GM21423 (cell line): ENCODE measurements at regions not wholly inside any gene's neighbourhood (a gene's known extent, or its start where the extent isn't known, plus 50 kb on each side); places are given as distances from the start of the nearest gene placed in this dataset.

Experiments
- ATAC-seq: cut with Tn5 transposase; IDR thresholded peaks from one replicate; pipeline ENCODE4 v1.9.1; 2021; ENCODE audit warnings: mild to moderate bottlenecking, moderate library complexity; ENCODE audit not compliant: unreplicated experiment

DNA sequence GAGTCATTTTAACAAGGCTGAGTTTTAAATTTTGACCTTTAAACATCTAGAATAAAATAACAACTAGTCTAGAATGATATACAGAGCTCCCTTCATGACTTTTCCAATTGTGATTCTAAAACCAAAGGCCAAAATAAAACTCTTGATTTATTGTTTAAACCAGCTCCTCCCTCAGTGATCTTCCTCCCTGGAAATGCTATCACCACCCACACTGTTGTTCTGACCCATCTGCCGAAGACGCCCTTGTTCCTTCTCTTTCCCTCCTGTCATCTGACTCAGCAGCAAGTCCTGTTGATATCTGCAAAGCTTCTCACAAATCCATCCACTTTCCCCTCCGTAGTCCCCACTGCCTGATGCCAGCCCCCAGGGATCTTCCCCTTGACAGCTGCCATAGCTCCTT lies 231.6 kb upstream of the DYNLRB2 start:
- ATAC-seq: no peak

GRCh38 chr16:80305410-80305809 lies 235.4 kb upstream of the DYNLRB2 start:
- no peak for ATAC-seq

DNA sequence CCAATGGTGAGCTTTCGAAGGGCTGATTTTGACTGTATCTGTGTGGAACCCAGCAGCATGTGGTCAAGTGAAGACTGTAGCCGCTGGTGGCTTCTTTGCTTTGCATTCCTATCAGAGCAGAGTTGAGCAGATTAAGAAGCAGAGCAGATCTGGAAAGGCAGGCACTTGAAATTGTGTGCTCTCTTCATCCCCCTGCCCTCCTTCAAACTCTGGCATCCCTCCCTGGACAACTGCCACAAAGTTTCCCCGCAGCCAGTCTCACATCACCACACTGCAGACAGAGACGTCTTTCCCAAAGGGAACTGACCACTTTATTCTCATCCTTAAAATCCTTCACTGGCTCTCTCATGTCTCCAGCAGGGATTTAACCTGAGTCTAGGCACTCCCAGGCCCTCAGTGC lies 237.1 kb upstream of the DYNLRB2 start:
- ATAC-seq: no peak

DNA sequence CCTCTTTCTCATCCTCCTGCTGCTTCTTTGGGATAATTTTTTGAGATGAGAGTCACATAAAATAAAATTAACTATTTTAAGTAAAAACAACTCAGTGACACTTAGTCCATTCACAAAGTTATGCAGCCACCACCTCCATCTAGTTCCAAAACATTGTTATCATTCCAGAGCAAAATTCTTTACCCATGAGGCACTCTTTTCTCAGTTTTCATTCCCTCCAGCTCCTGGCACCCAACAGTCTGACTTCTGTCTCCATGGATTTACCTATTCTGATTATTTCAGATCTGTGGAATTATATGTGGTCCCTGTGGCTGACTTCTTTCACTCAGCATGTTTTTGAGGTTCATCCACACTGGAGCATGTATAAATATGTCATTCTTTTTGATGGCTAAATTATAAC lies 239.9 kb upstream of the DYNLRB2 start:
- no peak for ATAC-seq

GRCh38 chr16:80300456-80300855 lies 240.3 kb upstream of the DYNLRB2 start:
- no peak for ATAC-seq

GRCh38 chr16:80299416-80299815 lies 241.4 kb upstream of the DYNLRB2 start:
- no peak for ATAC-seq

GRCh38 chr16:80298676-80299075 lies 242.1 kb upstream of the DYNLRB2 start:
- no peak for ATAC-seq

DNA sequence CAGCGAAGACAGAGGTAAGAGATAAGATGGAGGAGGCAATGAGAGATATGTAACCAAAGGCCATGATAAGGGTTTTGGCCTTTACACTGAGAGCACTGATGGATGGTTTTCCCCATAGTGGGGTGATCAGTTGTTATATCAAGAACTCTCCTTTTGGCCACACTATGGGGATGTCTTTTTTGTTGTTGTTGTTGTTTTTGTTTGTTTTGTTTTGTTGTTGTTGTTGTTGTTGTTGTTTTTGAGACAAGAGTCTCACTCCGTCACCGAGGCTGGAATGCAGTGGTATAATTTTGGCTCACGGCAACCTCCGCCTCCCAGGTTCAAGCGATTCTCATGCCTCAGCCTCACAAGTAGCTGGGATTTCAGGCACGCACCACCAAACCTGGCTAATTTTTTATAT lies 244.8 kb upstream of the DYNLRB2 start:
- ATAC-seq: no peak

DNA sequence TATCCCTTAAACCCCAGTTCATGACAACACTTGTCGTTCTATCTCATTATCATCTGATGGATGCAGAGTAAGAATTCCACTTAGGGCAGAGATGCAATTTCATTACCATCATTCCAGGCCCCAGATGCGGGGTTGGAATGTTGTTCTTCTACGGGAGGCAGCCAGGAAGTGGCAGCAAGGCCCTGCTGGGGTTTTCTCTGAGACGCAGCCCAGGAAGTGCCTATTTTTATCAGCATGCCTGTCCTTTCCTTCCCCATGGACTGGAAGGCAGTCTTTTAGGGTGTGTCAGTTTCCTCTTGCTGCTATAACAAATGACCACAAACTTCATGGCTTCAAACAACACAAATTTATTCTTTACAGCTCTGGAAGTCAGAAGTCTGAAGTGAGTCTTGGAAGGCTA lies 246.6 kb upstream of the DYNLRB2 start:
- ATAC-seq: no peak

- no peak for ATAC-seq
Measured at GRCh38 chr16:80288616-80289015, 252.2 kb upstream of the DYNLRB2 start.

DNA sequence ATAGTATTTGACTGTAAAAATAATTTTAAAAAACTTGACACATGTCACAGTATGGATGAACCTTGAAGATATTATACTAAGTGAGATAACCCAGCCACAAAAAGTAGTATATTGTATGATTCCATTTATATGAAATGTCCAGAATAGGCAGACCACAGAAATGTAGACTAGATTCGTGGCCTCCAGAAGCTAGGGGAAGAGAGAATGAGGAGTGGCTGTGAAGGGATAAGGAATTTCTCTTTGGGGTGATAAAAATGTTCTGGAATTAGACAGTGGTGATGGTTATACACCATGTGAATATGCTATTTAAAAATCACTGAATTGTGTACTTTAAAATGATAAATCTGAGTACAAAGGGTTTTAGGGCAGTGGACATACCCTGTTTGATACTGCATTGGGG lies 253.1 kb upstream of the DYNLRB2 start:
- ATAC-seq: no peak

DNA sequence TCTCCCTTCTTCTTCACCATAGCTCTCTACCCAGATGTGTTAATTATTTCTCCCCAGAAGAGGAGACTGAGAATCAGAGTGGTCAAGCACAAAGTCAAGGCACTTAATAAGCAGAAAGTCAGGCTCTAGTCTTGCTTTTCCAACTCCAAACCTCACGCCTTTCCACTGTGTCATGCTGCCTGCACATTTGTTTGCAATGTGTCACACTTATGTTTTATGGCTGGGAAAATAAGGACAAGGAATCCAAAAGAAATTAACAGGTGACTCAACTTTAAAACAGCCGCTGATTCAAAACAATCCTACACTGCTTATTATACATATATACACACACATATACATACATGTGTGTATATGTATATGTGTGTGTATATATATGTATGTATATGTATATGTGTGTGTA lies 255.7 kb upstream of the DYNLRB2 start:
- no peak for ATAC-seq

DNA sequence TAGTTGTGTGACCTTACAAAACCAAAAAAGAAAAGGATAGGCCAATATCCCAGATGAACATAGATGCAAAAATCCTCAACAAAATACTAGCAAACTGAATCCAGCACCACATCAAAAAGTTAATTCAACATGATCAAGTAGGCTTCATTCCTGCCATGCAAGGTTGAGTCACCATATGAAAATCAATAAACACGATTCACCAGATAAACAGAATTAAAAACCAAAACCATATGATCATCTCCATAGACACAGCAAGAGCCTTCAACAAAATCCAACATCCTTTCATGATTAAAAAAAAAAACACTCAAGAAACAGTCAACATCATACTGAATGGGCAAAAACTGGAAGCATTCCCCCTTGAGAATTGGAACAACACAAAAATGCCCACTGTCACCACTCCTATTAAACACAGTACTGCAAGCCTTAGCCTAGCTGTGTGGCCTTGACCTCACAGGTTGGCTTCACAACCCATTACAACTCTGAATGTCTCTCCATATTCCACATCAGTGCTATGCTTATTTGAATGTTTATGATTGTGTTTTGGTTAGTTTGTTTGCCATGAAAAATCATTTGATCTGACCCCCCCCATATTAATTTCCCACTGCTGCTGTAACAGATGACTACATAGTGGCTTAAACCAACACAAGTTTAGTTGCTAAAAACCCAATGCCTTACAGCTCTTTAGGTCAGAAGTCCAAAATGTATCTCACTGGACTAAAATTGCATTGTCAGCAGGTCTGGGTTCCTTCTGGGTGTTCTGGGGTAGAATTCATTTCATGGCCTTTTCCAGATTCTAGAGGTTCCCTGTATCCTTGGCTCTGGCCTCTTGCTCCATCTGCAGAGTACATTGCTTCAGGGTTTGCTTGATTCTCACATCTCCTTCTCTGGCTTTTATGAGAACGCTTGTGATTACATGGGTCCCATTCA lies 257.1 kb upstream of the DYNLRB2 start:
- ATAC-seq: no peak

DNA sequence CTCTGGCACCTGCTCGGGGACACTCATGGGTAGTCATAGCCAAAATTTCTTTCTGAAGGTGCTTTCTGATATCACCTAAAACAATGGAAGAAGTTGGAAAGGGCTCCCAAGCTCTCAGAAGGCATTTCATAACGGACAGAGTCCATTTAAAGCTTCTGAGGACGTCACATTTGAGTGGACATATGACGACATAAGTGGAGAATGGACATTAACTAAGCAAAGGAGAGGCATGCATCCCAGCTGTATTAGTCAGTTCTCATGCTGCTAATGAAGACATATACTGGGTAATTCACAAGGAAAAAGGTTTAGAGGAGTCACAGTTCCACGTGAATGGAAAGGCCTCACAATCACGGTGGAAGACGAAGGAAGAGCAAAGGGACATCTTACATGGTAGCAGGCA lies 260.2 kb upstream of the DYNLRB2 start:
- no peak for ATAC-seq

DNA sequence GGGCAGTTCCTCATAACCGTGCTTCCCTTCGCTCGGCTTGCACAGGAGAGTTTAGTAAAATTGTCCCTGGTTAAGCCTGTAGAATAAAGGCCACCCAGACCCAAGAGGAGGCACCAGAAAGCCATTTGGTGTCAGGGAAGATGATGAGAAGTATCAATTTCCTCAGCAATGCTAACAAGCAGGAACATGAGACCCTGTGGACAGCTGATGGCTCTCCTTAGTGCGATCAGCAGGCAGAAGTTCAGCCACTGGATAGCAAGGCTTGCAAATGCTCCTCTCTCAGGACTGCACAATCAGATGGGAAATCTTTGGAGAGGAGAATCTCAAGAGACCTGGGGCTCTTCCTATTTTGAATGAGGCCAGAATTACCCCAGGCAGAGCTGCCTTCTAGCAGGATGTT lies 261.1 kb upstream of the DYNLRB2 start:
- ATAC-seq: no peak

DNA sequence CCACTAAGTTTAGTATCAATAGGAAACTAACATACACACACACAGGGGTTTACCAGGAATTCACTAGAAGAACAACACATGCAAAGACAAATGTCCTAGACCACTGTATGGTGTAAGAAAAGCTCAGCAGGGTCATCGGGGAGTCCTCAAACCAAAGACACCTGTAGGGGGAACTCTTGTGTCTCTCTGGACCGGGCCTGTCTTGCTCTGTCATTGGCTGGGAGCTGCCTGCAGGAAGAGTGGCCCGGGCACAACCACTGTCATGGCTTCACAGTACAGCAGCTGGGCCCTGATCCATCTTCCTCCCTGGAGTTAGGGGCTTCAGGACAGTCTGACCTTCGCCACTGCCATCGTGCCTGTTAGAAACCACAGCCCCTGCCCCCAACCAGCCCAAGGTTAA lies 263.6 kb upstream of the DYNLRB2 start:
- ATAC-seq: no peak

DNA sequence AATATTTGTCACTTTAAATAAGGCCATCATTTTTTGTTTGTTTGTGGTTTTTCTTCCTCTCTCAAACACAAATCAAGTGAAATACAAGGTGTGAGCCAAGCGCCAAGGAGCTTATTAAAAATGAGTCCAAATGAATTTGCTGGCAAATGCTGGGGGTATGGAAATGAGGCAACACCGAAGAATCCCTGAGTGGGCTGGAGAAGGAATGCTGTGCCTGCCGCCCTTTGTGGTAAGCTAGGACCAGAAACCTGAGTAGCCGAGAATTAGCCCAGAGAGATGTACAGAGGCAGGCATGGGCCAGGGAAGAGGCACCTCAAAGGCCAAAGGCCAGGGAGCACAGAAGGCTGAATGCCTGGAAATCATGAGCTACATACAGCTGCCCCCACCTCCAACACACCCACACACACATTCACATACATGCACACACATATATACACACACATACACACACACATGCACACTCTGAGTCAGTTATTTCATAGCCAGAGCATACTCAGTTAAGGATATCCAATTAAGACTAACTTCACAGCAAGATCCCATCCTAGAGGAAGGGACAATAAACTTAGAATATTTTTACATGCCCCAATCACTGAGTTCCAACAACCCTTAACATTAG lies 266.1 kb upstream of the DYNLRB2 start:
- no peak for ATAC-seq

- ATAC-seq: no peak
Measured at GRCh38 chr16:80273635-80274538, 266.9 kb upstream of the DYNLRB2 start.

- ATAC-seq: no peak
Measured at GRCh38 chr16:80265624-80266306, 275.0 kb upstream of the DYNLRB2 start.

- ATAC-seq: no peak
Measured at GRCh38 chr16:80263848-80264694, 276.7 kb upstream of the DYNLRB2 start.
